ENCODE measurements at regions not wholly inside any gene's neighbourhood (a gene's known extent, or its start where the extent isn't known, plus 50 kb on each side); places are given as distances from the start of the nearest gene placed in this dataset.
A peak's percentile ranks its signal among the peaks of the same experiment; 100 is the strongest.

GRCh38 chr9:120071760-120072159 lies 508.2 kb downstream of the CDK5RAP2 start:
- H3K36me3 ChIP-seq = no peaks in the 10 kb centered on the region
- TF ChIP-seq CTCF (IDR thresholded peaks at IDR 0.05; ENCODE audit: low read depth, low read length) = peak; percentile 59
- H3K9me3 ChIP-seq (ENCODE audit: severe bottlenecking) = no peaks in the 10 kb centered on the region
- H3K27ac ChIP-seq = no peak overlapping the region
- no peak overlapping the region for H3K4me3 ChIP-seq (ENCODE audit: low read depth, low read length)
- no peaks in the 10 kb centered on the region for H3K27me3 ChIP-seq (ENCODE audit: insufficient read depth, low read depth, severe bottlenecking)
- peak; percentile 41 for DNase-seq

GRCh38 chr9:120066315-120066714 lies 513.7 kb downstream of the CDK5RAP2 start:
- Histone ChIP-seq H3K27ac (no peak overlapping the region), H3K27me3 (ENCODE audit: insufficient read depth, low read depth, severe bottlenecking) (peaks cover 12% of the 10 kb centered on the region), H3K36me3 (no peaks in the 10 kb centered on the region), H3K9me3 (ENCODE audit: severe bottlenecking) (no peaks in the 10 kb centered on the region), H3K4me3 (ENCODE audit: low read depth, low read length) (no peak overlapping the region)
- DNase-seq = no peak
- TF ChIP-seq CTCF (IDR thresholded peaks at IDR 0.05; ENCODE audit: low read depth, low read length) = no peak

GRCh38 chr9:120065151-120065550 lies 514.8 kb downstream of the CDK5RAP2 start:
- no peak for TF ChIP-seq CTCF (IDR thresholded peaks at IDR 0.05; ENCODE audit: low read depth, low read length)
- no peaks in the 10 kb centered on the region for H3K9me3 ChIP-seq (ENCODE audit: severe bottlenecking)
- no peak overlapping the region for H3K27ac ChIP-seq
- H3K27me3 ChIP-seq (ENCODE audit: insufficient read depth, low read depth, severe bottlenecking) = peaks cover 12% of the 10 kb centered on the region
- no peaks in the 10 kb centered on the region for H3K36me3 ChIP-seq
- H3K4me3 ChIP-seq (ENCODE audit: low read depth, low read length) = no peak overlapping the region
- DNase-seq = no peak

GRCh38 chr9:120045011-120045410 lies 535.0 kb downstream of the CDK5RAP2 start:
- TF ChIP-seq CTCF (IDR thresholded peaks at IDR 0.05; ENCODE audit: low read depth, low read length) = no peak
- Histone ChIP-seq H3K27ac (no peak overlapping the region), H3K27me3 (ENCODE audit: insufficient read depth, low read depth, severe bottlenecking) (no peaks in the 10 kb centered on the region), H3K9me3 (ENCODE audit: severe bottlenecking) (no peaks in the 10 kb centered on the region), H3K36me3 (no peaks in the 10 kb centered on the region), H3K4me3 (ENCODE audit: low read depth, low read length) (no peak overlapping the region)
- DNase-seq = no peak

GRCh38 chr9:120043448-120043847 lies 536.5 kb downstream of the CDK5RAP2 start:
- H3K36me3 ChIP-seq = no peaks in the 10 kb centered on the region
- no peak for DNase-seq
- no peak for TF ChIP-seq CTCF (IDR thresholded peaks at IDR 0.05; ENCODE audit: low read depth, low read length)
- H3K27me3 ChIP-seq (ENCODE audit: insufficient read depth, low read depth, severe bottlenecking) = no peaks in the 10 kb centered on the region
- no peak overlapping the region for H3K27ac ChIP-seq
- H3K9me3 ChIP-seq (ENCODE audit: severe bottlenecking) = no peaks in the 10 kb centered on the region
- H3K4me3 ChIP-seq (ENCODE audit: low read depth, low read length) = no peak overlapping the region

- H3K27ac ChIP-seq = no peak overlapping the region
- no peak overlapping the region for H3K4me3 ChIP-seq (ENCODE audit: low read depth, low read length)
- no peak for TF ChIP-seq CTCF (IDR thresholded peaks at IDR 0.05; ENCODE audit: low read depth, low read length)
- no peaks in the 10 kb centered on the region for H3K9me3 ChIP-seq (ENCODE audit: severe bottlenecking)
- no peaks in the 10 kb centered on the region for H3K27me3 ChIP-seq (ENCODE audit: insufficient read depth, low read depth, severe bottlenecking)
- DNase-seq = no peak
- H3K36me3 ChIP-seq = no peaks in the 10 kb centered on the region
Measured at GRCh38 chr9:120040896-120041295, 539.1 kb downstream of the CDK5RAP2 start.
